ENCODE measurements at regions not wholly inside any gene's neighbourhood (a gene's known extent, or its start where the extent isn't known, plus 50 kb on each side); places are given as distances from the start of the nearest gene placed in this dataset.
A peak's percentile ranks its signal among the peaks of the same experiment; 100 is the strongest.
"Not testable (repeated sequence)": the region's sequence is repeated elsewhere in the genome, so short reads cannot be mapped to it uniquely, and the experiment has no call there.

- Histone ChIP-seq H3K27ac (ENCODE audit: low read length) (no peak overlapping the region), H3K36me3 (ENCODE audit: control insufficient read depth, insufficient read depth, low read length) (no peaks in the 10 kb centered on the region), H3K9me3 (replicated peaks; ENCODE audit: control insufficient read depth, low read depth, low read length) (no peaks in the 10 kb centered on the region), H3K27me3 (ENCODE audit: control insufficient read depth, insufficient read depth, low read length) (no peaks in the 10 kb centered on the region), H3K4me1 (ENCODE audit: control insufficient read depth, insufficient read depth, low read length) (no peaks in the 10 kb centered on the region), H3K4me3 (ENCODE audit: low read length) (no peak overlapping the region)
- no CpG with 5 or more reads among the region's 4 CpGs for WGBS (ENCODE audit: insufficient coverage)
- peak; percentile 3 for DNase-seq
Measured at GRCh38 chr3:87489892-87490291, 213.5 kb upstream of the POU1F1 start.

GRCh38 chr3:87488765-87489164, 212.4 kb upstream of the POU1F1 start:
- Histone ChIP-seq H3K4me1 (ENCODE audit: control insufficient read depth, insufficient read depth, low read length) (no peaks in the 10 kb centered on the region), H3K36me3 (ENCODE audit: control insufficient read depth, insufficient read depth, low read length) (no peaks in the 10 kb centered on the region), H3K27ac (ENCODE audit: low read length) (no peak overlapping the region), H3K27me3 (ENCODE audit: control insufficient read depth, insufficient read depth, low read length) (no peaks in the 10 kb centered on the region), H3K9me3 (replicated peaks; ENCODE audit: control insufficient read depth, low read depth, low read length) (no peaks in the 10 kb centered on the region), H3K4me3 (ENCODE audit: low read length) (no peak overlapping the region)
- peak; percentile 80 for DNase-seq
- no CpG with 5 or more reads among the region's 2 CpGs for WGBS (ENCODE audit: insufficient coverage)

GRCh38 chr3:87486635-87487034, 210.3 kb upstream of the POU1F1 start:
- H3K4me3 ChIP-seq (ENCODE audit: low read length); H3K27ac ChIP-seq (ENCODE audit: low read length); DNase-seq; H3K36me3 ChIP-seq (ENCODE audit: control insufficient read depth, insufficient read depth, low read length); H3K27me3 ChIP-seq (ENCODE audit: control insufficient read depth, insufficient read depth, low read length); H3K4me1 ChIP-seq (ENCODE audit: control insufficient read depth, insufficient read depth, low read length); H3K9me3 ChIP-seq (replicated peaks; ENCODE audit: control insufficient read depth, low read depth, low read length): not testable (repeated sequence)
- WGBS (ENCODE audit: insufficient coverage), result no CpG with 5 or more reads among the region's 3 CpGs

- H3K27me3 ChIP-seq (ENCODE audit: control insufficient read depth, insufficient read depth, low read length), result no peaks in the 10 kb centered on the region
- H3K4me1 ChIP-seq (ENCODE audit: control insufficient read depth, insufficient read depth, low read length), result no peaks in the 10 kb centered on the region
- no peaks in the 10 kb centered on the region for H3K9me3 ChIP-seq (replicated peaks; ENCODE audit: control insufficient read depth, low read depth, low read length)
- WGBS (ENCODE audit: insufficient coverage), result no CpG with 5 or more reads among the region's 2 CpGs
- no peaks in the 10 kb centered on the region for H3K36me3 ChIP-seq (ENCODE audit: control insufficient read depth, insufficient read depth, low read length)
- H3K4me3 ChIP-seq (ENCODE audit: low read length), result no peak overlapping the region
- DNase-seq, result no peak
- H3K27ac ChIP-seq (ENCODE audit: low read length), result no peak overlapping the region
Measured at GRCh38 chr3:87486115-87486514, 209.7 kb upstream of the POU1F1 start.

GRCh38 chr3:87478716-87479115, 202.3 kb upstream of the POU1F1 start:
- Histone ChIP-seq H3K27ac (ENCODE audit: low read length) (no peak overlapping the region), H3K9me3 (replicated peaks; ENCODE audit: control insufficient read depth, low read depth, low read length) (peaks cover 3% of the 10 kb centered on the region), H3K4me1 (ENCODE audit: control insufficient read depth, insufficient read depth, low read length) (no peaks in the 10 kb centered on the region), H3K36me3 (ENCODE audit: control insufficient read depth, insufficient read depth, low read length) (no peaks in the 10 kb centered on the region), H3K27me3 (ENCODE audit: control insufficient read depth, insufficient read depth, low read length) (no peaks in the 10 kb centered on the region), H3K4me3 (ENCODE audit: low read length) (no peak overlapping the region)
- DNase-seq, result no peak
- WGBS (ENCODE audit: insufficient coverage), result 100% methylated on average over 1 of the region's 3 CpGs

- H3K4me1 ChIP-seq (ENCODE audit: control insufficient read depth, insufficient read depth, low read length), result no peaks in the 10 kb centered on the region
- no peaks in the 10 kb centered on the region for H3K36me3 ChIP-seq (ENCODE audit: control insufficient read depth, insufficient read depth, low read length)
- H3K9me3 ChIP-seq (replicated peaks; ENCODE audit: control insufficient read depth, low read depth, low read length), result peaks cover 7% of the 10 kb centered on the region
- no peak overlapping the region for H3K27ac ChIP-seq (ENCODE audit: low read length)
- H3K27me3 ChIP-seq (ENCODE audit: control insufficient read depth, insufficient read depth, low read length), result no peaks in the 10 kb centered on the region
- DNase-seq, result no peak
- no peak overlapping the region for H3K4me3 ChIP-seq (ENCODE audit: low read length)
Measured at GRCh38 chr3:87473944-87474343, 197.6 kb upstream of the POU1F1 start.

- no peaks in the 10 kb centered on the region for H3K4me1 ChIP-seq (ENCODE audit: control insufficient read depth, insufficient read depth, low read length)
- no peaks in the 10 kb centered on the region for H3K36me3 ChIP-seq (ENCODE audit: control insufficient read depth, insufficient read depth, low read length)
- H3K27me3 ChIP-seq (ENCODE audit: control insufficient read depth, insufficient read depth, low read length), result no peaks in the 10 kb centered on the region
- no peak overlapping the region for H3K4me3 ChIP-seq (ENCODE audit: low read length)
- no peak overlapping the region for H3K27ac ChIP-seq (ENCODE audit: low read length)
- DNase-seq, result no peak
- H3K9me3 ChIP-seq (replicated peaks; ENCODE audit: control insufficient read depth, low read depth, low read length), result peaks cover 6% of the 10 kb centered on the region
Measured at GRCh38 chr3:87468938-87469337, 192.6 kb upstream of the POU1F1 start.

- Histone ChIP-seq H3K36me3 (ENCODE audit: control insufficient read depth, insufficient read depth, low read length) (no peaks in the 10 kb centered on the region), H3K27me3 (ENCODE audit: control insufficient read depth, insufficient read depth, low read length) (no peaks in the 10 kb centered on the region), H3K27ac (ENCODE audit: low read length) (no peak overlapping the region), H3K4me1 (ENCODE audit: control insufficient read depth, insufficient read depth, low read length) (no peaks in the 10 kb centered on the region), H3K4me3 (ENCODE audit: low read length) (no peak overlapping the region), H3K9me3 (replicated peaks; ENCODE audit: control insufficient read depth, low read depth, low read length) (peaks cover 6% of the 10 kb centered on the region)
- WGBS (ENCODE audit: insufficient coverage), result no CpG with 5 or more reads among the region's 2 CpGs
- DNase-seq, result no peak
Measured at GRCh38 chr3:87468235-87468634, 191.9 kb upstream of the POU1F1 start.

- Histone ChIP-seq H3K27ac (ENCODE audit: low read length) (no peak overlapping the region), H3K27me3 (ENCODE audit: control insufficient read depth, insufficient read depth, low read length) (no peaks in the 10 kb centered on the region), H3K4me3 (ENCODE audit: low read length) (no peak overlapping the region), H3K36me3 (ENCODE audit: control insufficient read depth, insufficient read depth, low read length) (no peaks in the 10 kb centered on the region), H3K4me1 (ENCODE audit: control insufficient read depth, insufficient read depth, low read length) (no peaks in the 10 kb centered on the region), H3K9me3 (replicated peaks; ENCODE audit: control insufficient read depth, low read depth, low read length) (peaks cover 2% of the 10 kb centered on the region)
- no peak for DNase-seq
Measured at GRCh38 chr3:87462228-87462627, 185.8 kb upstream of the POU1F1 start.

- no peak overlapping the region for H3K27ac ChIP-seq (ENCODE audit: low read length)
- no peak overlapping the region for H3K4me3 ChIP-seq (ENCODE audit: low read length)
- WGBS (ENCODE audit: insufficient coverage), result no CpG with 5 or more reads among the region's 2 CpGs
Measured at GRCh38 chr3:87461443-87461842, 185.1 kb upstream of the POU1F1 start.

GRCh38 chr3:87461036-87461435, 184.7 kb upstream of the POU1F1 start:
- Histone ChIP-seq H3K4me1 (ENCODE audit: control insufficient read depth, insufficient read depth, low read length) (no peaks in the 10 kb centered on the region), H3K36me3 (ENCODE audit: control insufficient read depth, insufficient read depth, low read length) (no peaks in the 10 kb centered on the region), H3K9me3 (replicated peaks; ENCODE audit: control insufficient read depth, low read depth, low read length) (peaks cover 2% of the 10 kb centered on the region), H3K4me3 (ENCODE audit: low read length) (no peak overlapping the region), H3K27me3 (ENCODE audit: control insufficient read depth, insufficient read depth, low read length) (no peaks in the 10 kb centered on the region), H3K27ac (ENCODE audit: low read length) (no peak overlapping the region)
- 63% methylated on average over 3 of the region's 3 CpGs for WGBS (ENCODE audit: insufficient coverage)
- DNase-seq, result no peak

More at GRCh38 chr3:87461443-87461842, 185.1 kb upstream of the POU1F1 start:
- Histone ChIP-seq H3K27me3 (ENCODE audit: control insufficient read depth, insufficient read depth, low read length) (no peaks in the 10 kb centered on the region), H3K9me3 (replicated peaks; ENCODE audit: control insufficient read depth, low read depth, low read length) (peaks cover 2% of the 10 kb centered on the region), H3K36me3 (ENCODE audit: control insufficient read depth, insufficient read depth, low read length) (no peaks in the 10 kb centered on the region), H3K4me1 (ENCODE audit: control insufficient read depth, insufficient read depth, low read length) (no peaks in the 10 kb centered on the region)
- DNase-seq, result no peak
